Endodermal cell (in vitro differentiated cells): ENCODE measurements at regions not wholly inside any gene's neighbourhood (a gene's known extent, or its start where the extent isn't known, plus 50 kb on each side); places are given as distances from the start of the nearest gene placed in this dataset.

Experiments
- DNase-seq: peaks from one replicate; pipeline ENCODE4 v3.0.0-alpha.2; 2017
- H3K27ac ChIP-seq: 2 replicates; pipeline ENCODE4 v1.5.1; 2013; ENCODE audit warnings: mild to moderate bottlenecking, low read depth, low read length, moderate library complexity
- H3K27me3 ChIP-seq: 2 replicates; pipeline ENCODE4 v1.6.1; 2013; ENCODE audit warnings: mild to moderate bottlenecking, low read length, moderate library complexity; ENCODE audit not compliant: insufficient read depth, control insufficient read depth, poor library complexity, severe bottlenecking
- H3K36me3 ChIP-seq: 2 replicates; pipeline ENCODE4 v1.7.0; 2013; ENCODE audit warnings: mild to moderate bottlenecking, low read length, moderate library complexity; ENCODE audit not compliant: control insufficient read depth, insufficient read depth
- H3K4me1 ChIP-seq: one replicate; pipeline ENCODE4 v1.7.0; 2013; ENCODE audit warnings: low read length; ENCODE audit not compliant: control insufficient read depth, insufficient read depth
- H3K4me3 ChIP-seq: 2 replicates; pipeline ENCODE4 v1.5.1; 2013; ENCODE audit warnings: mild to moderate bottlenecking, low read length, moderate library complexity
- H3K9ac ChIP-seq: 2 replicates; pipeline ENCODE4 v1.6.1; 2013; ENCODE audit warnings: mild to moderate bottlenecking, low read length, moderate library complexity; ENCODE audit not compliant: poor library complexity, severe bottlenecking; ENCODE audit errors: extremely low read depth
- H3K9me3 ChIP-seq: 2 replicates; pipeline ENCODE4 v1.6.1; 2013; ENCODE audit warnings: mild to moderate bottlenecking, low read length, moderate library complexity; ENCODE audit not compliant: control insufficient read depth
- H3K27ac Mint-ChIP-seq: 2 replicates; pipeline ENCODE4 v1.8.0; 2020; ENCODE audit warnings: mixed read lengths
- H3K27me3 Mint-ChIP-seq: 2 replicates; pipeline ENCODE4 v1.8.0; 2021; ENCODE audit warnings: mild to moderate bottlenecking, mixed read lengths; ENCODE audit not compliant: insufficient read depth
- H3K36me3 Mint-ChIP-seq: 2 replicates; pipeline ENCODE4 v1.8.0; 2020; ENCODE audit warnings: low read depth, mixed read lengths
- H3K4me1 Mint-ChIP-seq: 2 replicates; pipeline ENCODE4 v1.8.0; 2020; ENCODE audit warnings: mixed read lengths
- H3K4me3 Mint-ChIP-seq: 2 replicates; pipeline ENCODE4 v1.8.0; 2020; ENCODE audit warnings: mild to moderate bottlenecking, moderate library complexity, mixed read lengths
- H3K9me3 Mint-ChIP-seq: 2 replicates; pipeline ENCODE4 v1.8.0; 2020; ENCODE audit warnings: mild to moderate bottlenecking, mixed read lengths
- CTCF ChIP-seq: fragments of 200-600 bp; sonication (generic); conservative IDR thresholded peaks from 2 replicates; pipeline ENCODE4 v1.5.0; 2021; ENCODE audit warnings: antibody characterized with exemption, mild to moderate bottlenecking
- WGBS, 2 experiments: methylation state at CpG; one replicate each; pipeline versions ENCODE4 v1.1.5 to v1.1.7; 2013; ENCODE audit warnings: missing lambda C conversion rate in 2 of 2, mixed read lengths in 1 of 2; ENCODE audit not compliant: insufficient coverage in 1 of 2, insufficient read length in 1 of 2; 5-methylcytosine and 5-hydroxymethylcytosine counted together

GRCh38 chr4:135732448-135732847 is 1530.9 kb upstream of the PABPC4L start:
- Mint-ChIP-seq H3K36me3 (no peaks in the 10 kb centered on the region), H3K27me3 (no peaks in the 10 kb centered on the region), H3K9me3 (no peaks in the 10 kb centered on the region), H3K4me3 (no peak overlapping the region), H3K27ac (no peak overlapping the region), H3K4me1 (no peaks in the 10 kb centered on the region)
- H3K27me3 ChIP-seq, result no peaks in the 10 kb centered on the region
- H3K9me3 ChIP-seq, result no peaks in the 10 kb centered on the region
- H3K9ac ChIP-seq, result no peak overlapping the region
- WGBS, 2 experiments, result 71 to 84% methylated on average over 2 to 4 of the region's 4 CpGs
- no peak for TF ChIP-seq CTCF
- no peak for DNase-seq
- no peak overlapping the region for H3K27ac ChIP-seq
- H3K4me1 ChIP-seq, result no peaks in the 10 kb centered on the region
- H3K36me3 ChIP-seq, result no peaks in the 10 kb centered on the region
- no peak overlapping the region for H3K4me3 ChIP-seq

GRCh38 chr4:135731682-135732081 is 1530.1 kb upstream of the PABPC4L start:
- H3K27me3 Mint-ChIP-seq, result no peaks in the 10 kb centered on the region
- no peak overlapping the region for H3K4me3 Mint-ChIP-seq
- no peak for TF ChIP-seq CTCF
- no peaks in the 10 kb centered on the region for H3K36me3 Mint-ChIP-seq
- Histone ChIP-seq H3K27me3 (no peaks in the 10 kb centered on the region), H3K4me3 (no peak overlapping the region), H3K4me1 (no peaks in the 10 kb centered on the region), H3K9me3 (no peaks in the 10 kb centered on the region), H3K36me3 (no peaks in the 10 kb centered on the region), H3K27ac (no peak overlapping the region), H3K9ac (no peak overlapping the region)
- no peak overlapping the region for H3K27ac Mint-ChIP-seq
- H3K4me1 Mint-ChIP-seq, result no peaks in the 10 kb centered on the region
- DNase-seq, result no peak
- no peaks in the 10 kb centered on the region for H3K9me3 Mint-ChIP-seq
- WGBS, 2 experiments, result 97% methylated on average over 2 of the region's 2 CpGs; no CpG with 5 or more reads in 1 of the 2 experiments

- WGBS, 2 experiments, result 89 to 90% methylated on average over 2 of the region's 2 CpGs
- no peaks in the 10 kb centered on the region for H3K27me3 Mint-ChIP-seq
- TF ChIP-seq CTCF, result no peak
Measured at GRCh38 chr4:135724421-135724820, 1522.8 kb upstream of the PABPC4L start.

More at GRCh38 chr4:135724421-135724820, 1522.8 kb upstream of the PABPC4L start:
- no peaks in the 10 kb centered on the region for H3K36me3 Mint-ChIP-seq
- H3K27ac ChIP-seq, result no peak overlapping the region
- H3K36me3 ChIP-seq, result no peaks in the 10 kb centered on the region
- H3K27me3 ChIP-seq, result no peaks in the 10 kb centered on the region
- H3K4me1 ChIP-seq, result no peaks in the 10 kb centered on the region
- no peak overlapping the region for H3K4me3 ChIP-seq
- no peak overlapping the region for H3K27ac Mint-ChIP-seq
- H3K9me3 ChIP-seq, result no peaks in the 10 kb centered on the region
- H3K9ac ChIP-seq, result no peak overlapping the region
- no peak overlapping the region for H3K4me3 Mint-ChIP-seq
- no peak for DNase-seq
- H3K4me1 Mint-ChIP-seq, result no peaks in the 10 kb centered on the region
- H3K9me3 Mint-ChIP-seq, result no peaks in the 10 kb centered on the region
